ENCODE measurements at regions not wholly inside any gene's neighbourhood (a gene's known extent, or its start where the extent isn't known, plus 50 kb on each side); places are given as distances from the start of the nearest gene placed in this dataset.

- TF ChIP-seq EZH2 (IDR thresholded peaks at IDR 0.05; ENCODE audit: insufficient read depth, poor library complexity, severe bottlenecking) (no peak), EZH2phosphoT487 (IDR thresholded peaks at IDR 0.05; ENCODE audit: insufficient read depth, low read depth) (no peak)
Observed at GRCh38 chrY:15938791-15939190, 1414.5 kb downstream of the NLGN4Y start.

Measured in GM23248 (cell line).